ENCODE measurements at regions not wholly inside any gene's neighbourhood (a gene's known extent, or its start where the extent isn't known, plus 50 kb on each side); places are given as distances from the start of the nearest gene placed in this dataset.

- no peaks in the 10 kb centered on the region for H4K20me1 ChIP-seq (ENCODE audit: insufficient read depth)
- H3K4me1 ChIP-seq (ENCODE audit: low read depth, poor library complexity, severe bottlenecking), result no peaks in the 10 kb centered on the region
- H3K4me3 ChIP-seq (IDR thresholded peaks at IDR 0.05; ENCODE audit: insufficient read depth, low read depth, low read length), result no peak overlapping the region
- no peak overlapping the region for H3K9ac ChIP-seq
- H3K4me2 ChIP-seq, result no peak overlapping the region
- no peaks in the 10 kb centered on the region for H3K36me3 ChIP-seq (ENCODE audit: insufficient read depth)
- no peaks in the 10 kb centered on the region for H3K27me3 ChIP-seq (ENCODE audit: insufficient read depth, low read depth)
- H3K27ac ChIP-seq, result no peak overlapping the region
- H3K79me2 ChIP-seq (ENCODE audit: insufficient read depth, low read depth), result no peaks in the 10 kb centered on the region
- no peak for TF ChIP-seq CTCF (conservative IDR thresholded peaks at IDR 0.05; ENCODE audit: low read depth, low read length)
- H2AFZ ChIP-seq (ENCODE audit: low read depth), result no peak overlapping the region
These were observed 76.0 kb upstream of the SRD5A3 start for GRCh38 chr4:55269995-55270394.

- no peaks in the 10 kb centered on the region for H3K36me3 ChIP-seq (ENCODE audit: insufficient read depth)
- no peaks in the 10 kb centered on the region for H3K4me1 ChIP-seq (ENCODE audit: low read depth, poor library complexity, severe bottlenecking)
- H3K79me2 ChIP-seq (ENCODE audit: insufficient read depth, low read depth), result no peaks in the 10 kb centered on the region
- no peak overlapping the region for H2AFZ ChIP-seq (ENCODE audit: low read depth)
- H3K9ac ChIP-seq, result no peak overlapping the region
- H3K4me3 ChIP-seq (IDR thresholded peaks at IDR 0.05; ENCODE audit: insufficient read depth, low read depth, low read length), result no peak overlapping the region
- H4K20me1 ChIP-seq (ENCODE audit: insufficient read depth), result no peaks in the 10 kb centered on the region
- H3K27me3 ChIP-seq (ENCODE audit: insufficient read depth, low read depth), result no peaks in the 10 kb centered on the region
- H3K27ac ChIP-seq, result no peak overlapping the region
- no peak for TF ChIP-seq CTCF (conservative IDR thresholded peaks at IDR 0.05; ENCODE audit: low read depth, low read length)
- H3K4me2 ChIP-seq, result no peak overlapping the region
These were observed 75.6 kb upstream of the SRD5A3 start for GRCh38 chr4:55270481-55270880.

- Histone ChIP-seq H3K4me1 (ENCODE audit: low read depth, poor library complexity, severe bottlenecking) (no peaks in the 10 kb centered on the region), H3K27ac (no peak overlapping the region), H3K4me3 (IDR thresholded peaks at IDR 0.05; ENCODE audit: insufficient read depth, low read depth, low read length) (no peak overlapping the region), H3K79me2 (ENCODE audit: insufficient read depth, low read depth) (no peaks in the 10 kb centered on the region), H3K9ac (no peak overlapping the region), H3K36me3 (ENCODE audit: insufficient read depth) (no peaks in the 10 kb centered on the region), H2AFZ (ENCODE audit: low read depth) (no peak overlapping the region), H4K20me1 (ENCODE audit: insufficient read depth) (no peaks in the 10 kb centered on the region), H3K4me2 (no peak overlapping the region), H3K27me3 (ENCODE audit: insufficient read depth, low read depth) (no peaks in the 10 kb centered on the region)
- TF ChIP-seq CTCF (conservative IDR thresholded peaks at IDR 0.05; ENCODE audit: low read depth, low read length), result no peak
These were observed 73.9 kb upstream of the SRD5A3 start for GRCh38 chr4:55272102-55272501.

- Histone ChIP-seq H3K4me3 (IDR thresholded peaks at IDR 0.05; ENCODE audit: insufficient read depth, low read depth, low read length) (no peak overlapping the region), H3K4me1 (ENCODE audit: low read depth, poor library complexity, severe bottlenecking) (no peaks in the 10 kb centered on the region), H4K20me1 (ENCODE audit: insufficient read depth) (no peaks in the 10 kb centered on the region), H3K9ac (no peak overlapping the region), H3K27ac (no peak overlapping the region), H3K36me3 (ENCODE audit: insufficient read depth) (no peaks in the 10 kb centered on the region), H3K27me3 (ENCODE audit: insufficient read depth, low read depth) (no peaks in the 10 kb centered on the region), H3K79me2 (ENCODE audit: insufficient read depth, low read depth) (no peaks in the 10 kb centered on the region), H3K4me2 (no peak overlapping the region), H2AFZ (ENCODE audit: low read depth) (no peak overlapping the region)
- no peak for TF ChIP-seq CTCF (conservative IDR thresholded peaks at IDR 0.05; ENCODE audit: low read depth, low read length)
These were observed 73.5 kb upstream of the SRD5A3 start for GRCh38 chr4:55272589-55272988.

GRCh38 chr4:55277011-55277410 lies 69.0 kb upstream of the SRD5A3 start:
- Histone ChIP-seq H3K27me3 (ENCODE audit: insufficient read depth, low read depth) (no peaks in the 10 kb centered on the region), H3K9ac (no peak overlapping the region)
- TF ChIP-seq CTCF (conservative IDR thresholded peaks at IDR 0.05; ENCODE audit: low read depth, low read length), result no peak

More at GRCh38 chr4:55277011-55277410, 69.0 kb upstream of the SRD5A3 start:
- no peaks in the 10 kb centered on the region for H3K36me3 ChIP-seq (ENCODE audit: insufficient read depth)
- no peaks in the 10 kb centered on the region for H3K4me1 ChIP-seq (ENCODE audit: low read depth, poor library complexity, severe bottlenecking)
- H4K20me1 ChIP-seq (ENCODE audit: insufficient read depth), result no peaks in the 10 kb centered on the region
- no peak overlapping the region for H2AFZ ChIP-seq (ENCODE audit: low read depth)
- H3K4me2 ChIP-seq, result no peak overlapping the region
- no peaks in the 10 kb centered on the region for H3K79me2 ChIP-seq (ENCODE audit: insufficient read depth, low read depth)
- H3K27ac ChIP-seq, result no peak overlapping the region
- no peak overlapping the region for H3K4me3 ChIP-seq (IDR thresholded peaks at IDR 0.05; ENCODE audit: insufficient read depth, low read depth, low read length)

All from KMS-11 (cell line).